HFFc6 (cell line): ENCODE measurements at regions not wholly inside any gene's neighbourhood (a gene's known extent, or its start where the extent isn't known, plus 50 kb on each side); places are given as distances from the start of the nearest gene placed in this dataset.

Source experiments
- DNase-seq: peaks from one replicate; pipeline ENCODE4 v3.0.0-alpha.2; 2018
- H3K27ac Mint-ChIP-seq: 2 replicates; pipeline ENCODE4 v1.8.0; 2020; ENCODE audit warnings: mild to moderate bottlenecking, mixed read lengths
- H3K27me3 Mint-ChIP-seq: 2 replicates; pipeline ENCODE4 v1.8.0; 2021; ENCODE audit warnings: mild to moderate bottlenecking, moderate library complexity, mixed read lengths; ENCODE audit not compliant: insufficient read depth
- H3K36me3 Mint-ChIP-seq: 2 replicates; pipeline ENCODE4 v1.8.0; 2021; ENCODE audit warnings: low read depth, mixed read lengths
- H3K4me1 Mint-ChIP-seq: 2 replicates; pipeline ENCODE4 v1.8.0; 2020; ENCODE audit warnings: low read depth, mixed read lengths
- H3K4me3 Mint-ChIP-seq: 2 replicates; pipeline ENCODE4 v1.8.0; 2020; ENCODE audit warnings: mild to moderate bottlenecking, moderate library complexity, mixed read lengths
- H3K9me3 Mint-ChIP-seq: 2 replicates; pipeline ENCODE4 v1.8.0; 2020; ENCODE audit warnings: mild to moderate bottlenecking, mixed read lengths
- CTCF ChIP-seq: fragments of 200-600 bp; sonication (generic); IDR thresholded peaks from 2 replicates; pipeline ENCODE4 v1.5.0; 2021; ENCODE audit warnings: antibody characterized with exemption, mild to moderate bottlenecking

GRCh38 chr16:74071996-74072535, 224.5 kb upstream of the PSMD7 start:
- no peak for TF ChIP-seq CTCF
- H3K36me3 Mint-ChIP-seq = peaks cover 4% of the 10 kb centered on the region; the same call in 1 of the 2 replicates
- no peak for DNase-seq
- no peak overlapping the region for H3K4me3 Mint-ChIP-seq
- H3K27ac Mint-ChIP-seq = no peak overlapping the region
- peaks cover 37% of the 10 kb centered on the region for H3K9me3 Mint-ChIP-seq
- H3K4me1 Mint-ChIP-seq = no peaks in the 10 kb centered on the region
- no peaks in the 10 kb centered on the region for H3K27me3 Mint-ChIP-seq

DNA sequence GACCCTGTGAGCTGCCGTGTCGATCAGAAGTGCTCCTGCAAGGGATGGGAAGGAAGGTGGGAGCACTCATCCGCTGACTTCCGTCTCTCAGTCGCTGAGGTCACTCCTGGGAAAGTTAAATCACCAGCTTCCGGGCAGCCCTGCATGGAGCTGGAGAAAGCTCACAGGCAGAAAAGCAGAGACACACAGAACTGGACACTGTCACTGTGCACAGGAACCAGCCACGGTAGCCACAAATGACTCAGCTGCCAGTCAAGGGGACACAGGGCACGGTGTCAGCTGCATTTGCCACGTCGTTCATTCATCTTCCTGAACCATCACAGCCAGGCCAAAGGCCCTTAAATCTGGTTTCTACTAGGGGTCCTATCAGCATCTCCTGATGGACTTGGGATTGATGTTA, 226.4 kb upstream of the PSMD7 start:
- TF ChIP-seq CTCF = no peak
- Mint-ChIP-seq H3K27me3 (no peaks in the 10 kb centered on the region), H3K4me1 (no peaks in the 10 kb centered on the region), H3K36me3 (peaks cover 4% of the 10 kb centered on the region; the same call in 1 of the 2 replicates), H3K27ac (no peak overlapping the region), H3K9me3 (peaks cover 39% of the 10 kb centered on the region), H3K4me3 (no peak overlapping the region)
- DNase-seq = no peak

DNA sequence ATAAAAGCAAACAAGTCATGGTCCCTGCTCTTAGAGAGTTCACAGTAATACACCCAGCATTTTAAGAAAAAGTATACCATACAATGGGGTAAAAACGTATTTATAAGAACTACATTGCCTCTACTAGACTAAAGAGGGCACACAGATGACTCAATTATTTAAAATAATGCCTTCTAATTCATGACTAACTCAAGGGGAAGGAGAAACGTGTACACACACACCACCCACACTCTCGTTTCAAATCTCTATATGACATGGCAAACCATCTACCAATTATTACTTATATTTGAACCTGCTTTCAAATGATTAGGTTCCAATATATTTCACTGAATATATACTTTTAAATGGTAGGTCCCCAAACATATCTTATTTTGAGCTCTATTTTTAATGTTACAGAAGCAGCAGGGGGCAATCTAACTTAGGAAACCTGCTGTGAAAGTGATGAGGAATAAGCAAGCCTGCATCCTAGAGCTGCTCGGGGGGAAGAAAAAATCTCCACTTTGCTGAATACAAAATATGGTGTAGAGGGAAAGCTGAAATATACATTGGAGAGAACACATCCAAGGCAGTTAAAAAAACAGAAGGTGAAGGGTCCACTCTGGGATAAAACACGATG, 232.4 kb upstream of the PSMD7 start:
- Mint-ChIP-seq H3K9me3 (peaks cover 34% of the 10 kb centered on the region), H3K27me3 (no peaks in the 10 kb centered on the region), H3K4me3 (no peak overlapping the region), H3K27ac (no peak overlapping the region), H3K4me1 (no peaks in the 10 kb centered on the region), H3K36me3 (no peaks in the 10 kb centered on the region)
- no peak for TF ChIP-seq CTCF
- no peak for DNase-seq

DNA sequence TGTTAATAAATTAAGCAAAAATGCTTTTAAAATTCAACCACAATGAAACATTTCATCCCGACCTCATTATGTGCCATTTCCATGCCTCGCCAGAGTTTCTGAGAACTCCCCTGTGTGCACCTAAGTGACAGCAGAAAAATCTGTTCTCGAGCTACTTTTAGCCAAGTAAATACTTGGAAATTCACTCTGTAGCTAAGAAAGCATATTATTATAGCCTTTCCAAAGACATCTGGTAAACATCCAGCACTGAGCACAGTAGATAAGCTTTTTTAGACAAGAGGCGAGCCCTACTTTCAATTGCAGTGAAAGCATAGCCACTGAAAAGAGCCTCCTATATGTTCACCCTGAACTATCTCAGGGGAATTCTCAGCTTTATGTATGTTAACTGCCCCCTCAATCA, 242.8 kb upstream of the PSMD7 start:
- Mint-ChIP-seq H3K27me3 (no peaks in the 10 kb centered on the region), H3K36me3 (peaks cover 7% of the 10 kb centered on the region), H3K27ac (no peak overlapping the region), H3K4me3 (no peak overlapping the region), H3K9me3 (peaks cover 57% of the 10 kb centered on the region), H3K4me1 (no peaks in the 10 kb centered on the region)
- DNase-seq = no peak
- TF ChIP-seq CTCF = no peak

- Mint-ChIP-seq H3K36me3 (peaks cover 5% of the 10 kb centered on the region; the same call in 1 of the 2 replicates), H3K9me3 (peaks cover 58% of the 10 kb centered on the region), H3K27ac (no peak overlapping the region), H3K4me1 (no peaks in the 10 kb centered on the region), H3K4me3 (no peak overlapping the region), H3K27me3 (no peaks in the 10 kb centered on the region)
- DNase-seq = no peak
- no peak for TF ChIP-seq CTCF
These were observed 243.3 kb upstream of the PSMD7 start for GRCh38 chr16:74053312-74053711.
